Uterus (tissue), 3 donors: ENCODE measurements at regions not wholly inside any gene's neighbourhood (a gene's known extent, or its start where the extent isn't known, plus 50 kb on each side); places are given as distances from the start of the nearest gene placed in this dataset.

Experiments
- DNase-seq, 2 donors: peaks; one replicate each; pipeline ENCODE4 v3.0.0-alpha.2; 2019 to 2020
- H3K27ac ChIP-seq, 2 donors: fragments of 200-600 bp; sonication (generic); 1 replicate in 1 of 2; 2 replicates in 1 of 2; pipeline ENCODE4 v1.5.1; 2016 to 2018
- H3K27me3 ChIP-seq, 2 donors: fragments of 200-600 bp; sonication (generic); one replicate each; pipeline ENCODE4 v1.5.1; 2018 to 2019; ENCODE audit warnings: control low read depth in 1 of 2
- H3K36me3 ChIP-seq, 2 donors: fragments of 200-600 bp; sonication (generic); one replicate each; pipeline ENCODE4 v1.5.1; 2019; ENCODE audit warnings: control low read depth in 1 of 2
- H3K4me1 ChIP-seq, 2 donors: fragments of 200-600 bp; sonication (generic); one replicate each; pipeline ENCODE4 v1.5.1; 2018 to 2019; ENCODE audit warnings: control low read depth in 1 of 2
- H3K4me3 ChIP-seq, 2 donors: fragments of 200-600 bp; sonication (generic); 1 replicate in 1 of 2; 2 replicates in 1 of 2; pipeline ENCODE4 v1.5.1; 2018 to 2019; ENCODE audit warnings: mild to moderate bottlenecking in 1 of 2
- H3K9me3 ChIP-seq, 2 donors: fragments of 200-600 bp; sonication (generic); one replicate each; pipeline ENCODE4 v1.5.1; 2019; ENCODE audit warnings: control low read depth in 1 of 2
- POLR2A ChIP-seq, 2 donors: fragments of 450-650 bp; IDR thresholded peaks; one replicate each; pipeline ENCODE4 v1.6.1; 2016; ENCODE audit warnings: antibody characterized with exemption in 2 of 2, mild to moderate bottlenecking in 1 of 2, moderate library complexity in 1 of 2
- intact Hi-C: fragments of 100-400 bp; cut with DNase I; formaldehyde crosslinking; loops from one replicate; pipeline ENCODE4 v1.15.1; 2023; ENCODE audit warnings: low total_unique reads
- TF ChIP-seq, protein P1 (sequence below), 4 experiments: fragments of 200-600 bp in 2 of 4; fragments of 450-650 bp in 2 of 4; sonication (generic) in 2 of 4; IDR thresholded peaks; one replicate each; pipeline ENCODE4 v1.5.1; 2016 to 2019; ENCODE audit warnings: antibody characterized with exemption in 4 of 4, mild to moderate bottlenecking in 2 of 4, moderate library complexity in 1 of 4
- donor health status: DM: yes; HTN: yes; CAD: no.

GRCh38 chr4:28772066-28772465 lies 1911.4 kb downstream of the STIM2 start:
- Histone ChIP-seq H3K4me1 (no peaks in the 10 kb centered on the region), H3K27ac (no peak overlapping the region), H3K9me3 (no peaks in the 10 kb centered on the region), H3K36me3 (no peaks in the 10 kb centered on the region), H3K27me3 (no peaks in the 10 kb centered on the region), H3K4me3 (no peak overlapping the region)
- intact Hi-C loops, result no loop called here
- DNase-seq, result no peak
- TF ChIP-seq, protein P1, sequence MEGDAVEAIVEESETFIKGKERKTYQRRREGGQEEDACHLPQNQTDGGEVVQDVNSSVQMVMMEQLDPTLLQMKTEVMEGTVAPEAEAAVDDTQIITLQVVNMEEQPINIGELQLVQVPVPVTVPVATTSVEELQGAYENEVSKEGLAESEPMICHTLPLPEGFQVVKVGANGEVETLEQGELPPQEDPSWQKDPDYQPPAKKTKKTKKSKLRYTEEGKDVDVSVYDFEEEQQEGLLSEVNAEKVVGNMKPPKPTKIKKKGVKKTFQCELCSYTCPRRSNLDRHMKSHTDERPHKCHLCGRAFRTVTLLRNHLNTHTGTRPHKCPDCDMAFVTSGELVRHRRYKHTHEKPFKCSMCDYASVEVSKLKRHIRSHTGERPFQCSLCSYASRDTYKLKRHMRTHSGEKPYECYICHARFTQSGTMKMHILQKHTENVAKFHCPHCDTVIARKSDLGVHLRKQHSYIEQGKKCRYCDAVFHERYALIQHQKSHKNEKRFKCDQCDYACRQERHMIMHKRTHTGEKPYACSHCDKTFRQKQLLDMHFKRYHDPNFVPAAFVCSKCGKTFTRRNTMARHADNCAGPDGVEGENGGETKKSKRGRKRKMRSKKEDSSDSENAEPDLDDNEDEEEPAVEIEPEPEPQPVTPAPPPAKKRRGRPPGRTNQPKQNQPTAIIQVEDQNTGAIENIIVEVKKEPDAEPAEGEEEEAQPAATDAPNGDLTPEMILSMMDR (IDR thresholded peaks at IDR 0.05), result no peak

DNA sequence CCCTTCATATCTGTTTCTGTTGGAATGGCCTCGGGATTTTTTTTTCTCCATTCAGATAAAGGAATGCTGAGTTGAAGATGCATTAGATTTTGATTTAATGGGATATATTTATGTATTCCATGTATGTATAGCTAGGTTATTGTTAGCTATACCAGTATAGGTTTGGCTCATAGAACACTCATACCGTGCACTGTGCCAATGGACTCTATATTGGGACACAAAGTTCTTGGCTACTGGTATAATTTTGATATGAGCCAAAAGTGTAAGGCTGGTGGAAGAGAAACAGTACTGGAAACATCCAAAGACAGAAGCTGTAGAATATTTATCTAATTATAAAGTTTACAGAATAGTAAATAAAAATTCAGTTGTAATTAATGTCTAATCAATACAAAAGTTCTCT lies 1912.1 kb downstream of the STIM2 start:
- intact Hi-C loops, result no loop called here
- no peak for TF ChIP-seq POLR2A (IDR thresholded peaks at IDR 0.05)
- TF ChIP-seq, protein P1 (IDR thresholded peaks at IDR 0.05), result no peak
- Histone ChIP-seq H3K4me3 (no peak overlapping the region), H3K4me1 (no peaks in the 10 kb centered on the region), H3K27me3 (no peaks in the 10 kb centered on the region), H3K36me3 (no peaks in the 10 kb centered on the region), H3K9me3 (no peaks in the 10 kb centered on the region), H3K27ac (no peak overlapping the region)
- no peak for DNase-seq

GRCh38 chr4:28774344-28774743 lies 1913.7 kb downstream of the STIM2 start:
- no peak for TF ChIP-seq POLR2A (IDR thresholded peaks at IDR 0.05)
- TF ChIP-seq, protein P1 (IDR thresholded peaks at IDR 0.05), result no peak

DNA sequence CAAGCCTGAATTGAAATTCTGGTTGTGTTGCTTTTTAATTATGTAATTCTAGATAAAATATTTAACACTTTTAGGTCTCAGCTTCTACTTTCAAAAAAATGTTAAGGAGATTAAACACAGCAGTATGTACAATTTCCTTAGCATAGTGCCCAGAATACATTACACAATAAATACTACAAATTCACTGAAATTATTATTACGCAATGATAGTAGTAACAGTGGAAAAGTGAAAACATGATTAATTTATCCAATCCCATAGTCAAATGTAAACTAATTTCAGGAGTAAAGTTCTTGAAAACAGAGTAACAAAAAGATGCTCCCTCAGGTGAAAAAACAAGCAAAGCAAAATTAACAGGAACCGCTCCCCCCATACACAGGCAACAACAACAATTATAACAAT lies 1915.4 kb downstream of the STIM2 start:
- H3K4me3 ChIP-seq, result no peak overlapping the region
- no peak for DNase-seq
- no peaks in the 10 kb centered on the region for H3K27me3 ChIP-seq
- no peak for TF ChIP-seq POLR2A (IDR thresholded peaks at IDR 0.05)
- TF ChIP-seq, protein P1 (IDR thresholded peaks at IDR 0.05), result no peak
- H3K27ac ChIP-seq, result no peak overlapping the region
- no peaks in the 10 kb centered on the region for H3K36me3 ChIP-seq
- no peaks in the 10 kb centered on the region for H3K9me3 ChIP-seq
- H3K4me1 ChIP-seq, result no peaks in the 10 kb centered on the region
- intact Hi-C loops, result no loop called here

More at GRCh38 chr4:28774344-28774743, 1913.7 kb downstream of the STIM2 start:
- Histone ChIP-seq H3K9me3 (no peaks in the 10 kb centered on the region), H3K4me3 (no peak overlapping the region), H3K4me1 (no peaks in the 10 kb centered on the region), H3K27me3 (no peaks in the 10 kb centered on the region), H3K27ac (no peak overlapping the region), H3K36me3 (no peaks in the 10 kb centered on the region)
- intact Hi-C loops, result no loop called here
- DNase-seq, result no peak

DNA sequence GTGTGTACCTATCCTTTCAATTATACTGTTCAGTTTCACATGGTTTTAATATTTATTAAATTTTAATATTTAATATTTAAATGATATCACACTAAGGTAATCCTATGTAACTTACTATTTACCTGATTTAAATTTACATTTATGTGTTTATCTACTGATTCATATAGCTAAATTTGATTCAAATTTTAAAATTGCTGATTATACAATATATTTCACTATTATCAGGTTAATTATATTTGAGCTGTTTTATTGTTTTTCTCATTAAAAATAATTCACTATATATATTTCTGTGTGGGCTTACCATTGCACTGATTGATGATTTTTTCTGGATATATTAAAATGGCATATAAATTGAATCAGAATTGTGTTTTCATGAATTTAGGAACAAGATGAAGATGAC lies 1923.5 kb downstream of the STIM2 start:
- Histone ChIP-seq H3K27me3 (no peaks in the 10 kb centered on the region), H3K9me3 (no peaks in the 10 kb centered on the region), H3K4me1 (no peaks in the 10 kb centered on the region), H3K4me3 (no peak overlapping the region), H3K36me3 (no peaks in the 10 kb centered on the region), H3K27ac (no peak overlapping the region)
- intact Hi-C loops, result no loop called here
- TF ChIP-seq POLR2A (IDR thresholded peaks at IDR 0.05), result no peak
- TF ChIP-seq, protein P1 (IDR thresholded peaks at IDR 0.05), result no peak
- no peak for DNase-seq
